OCI-LY1 (cell line): ENCODE measurements at regions not wholly inside any gene's neighbourhood (a gene's known extent, or its start where the extent isn't known, plus 50 kb on each side); places are given as distances from the start of the nearest gene placed in this dataset.

Experiments
- CTCF ChIP-seq: fragments of 200-600 bp; sonication (generic), shearing (Covaris generic); IDR thresholded peaks from 2 replicates; pipeline ENCODE4 v1.5.1; 2017; ENCODE audit warnings: mild to moderate bottlenecking, antibody characterized with exemption, low read length, moderate library complexity, mixed read lengths
- EZH2 ChIP-seq: fragments of 200-600 bp; sonication (generic), shearing (Covaris generic); IDR thresholded peaks from 2 replicates; pipeline ENCODE4 v1.8.0; 2017; ENCODE audit warnings: borderline replicate concordance, mixed run types, mild to moderate bottlenecking, antibody characterized with exemption, low read length, moderate library complexity, mixed read lengths

- TF ChIP-seq CTCF (no peak), EZH2 (no peak)
Observed at GRCh38 chr19:27672309-27673047, 1540.5 kb downstream of the UQCRFS1 start.
